Activated naive CD4-positive, alpha-beta T cell treated with anti-CD3 and anti-CD28 coated beads, Interleukin-2, amount 50 U/mL, for 72 hours (primary cell): ENCODE measurements at regions not wholly inside any gene's neighbourhood (a gene's known extent, or its start where the extent isn't known, plus 50 kb on each side); places are given as distances from the start of the nearest gene placed in this dataset.
A peak's percentile ranks its signal among the peaks of the same experiment; 100 is the strongest.
"Not testable (repeated sequence)": the region's sequence is repeated elsewhere in the genome, so short reads cannot be mapped to it uniquely, and the experiment has no call there.

Source experiments
- ATAC-seq, 2 donors: fragments of 150-1000 bp; cut with Tn5 transposase; 2 replicates each; pipeline ENCODE4 v1.10.0; 2021; ENCODE audit warnings: mild to moderate bottlenecking in 2 of 2, moderate library complexity in 2 of 2
- DNase-seq, 2 donors: peaks; one replicate each; pipeline ENCODE4 v3.0.0; 2021 to 2022; ENCODE audit warnings: low spot score in 2 of 2
- H3K27ac Mint-ChIP-seq, 2 donors: one replicate each; pipeline ENCODE4 v1.8.0; 2022; ENCODE audit warnings: mild to moderate bottlenecking in 2 of 2, mixed read lengths in 2 of 2
- H3K36me3 Mint-ChIP-seq, 2 donors: one replicate each; pipeline ENCODE4 v1.8.0; 2022; ENCODE audit warnings: mixed read lengths in 2 of 2
- H3K9me3 Mint-ChIP-seq, 2 donors: one replicate each; pipeline ENCODE4 v1.8.0; 2022; ENCODE audit warnings: mixed read lengths in 2 of 2

DNA sequence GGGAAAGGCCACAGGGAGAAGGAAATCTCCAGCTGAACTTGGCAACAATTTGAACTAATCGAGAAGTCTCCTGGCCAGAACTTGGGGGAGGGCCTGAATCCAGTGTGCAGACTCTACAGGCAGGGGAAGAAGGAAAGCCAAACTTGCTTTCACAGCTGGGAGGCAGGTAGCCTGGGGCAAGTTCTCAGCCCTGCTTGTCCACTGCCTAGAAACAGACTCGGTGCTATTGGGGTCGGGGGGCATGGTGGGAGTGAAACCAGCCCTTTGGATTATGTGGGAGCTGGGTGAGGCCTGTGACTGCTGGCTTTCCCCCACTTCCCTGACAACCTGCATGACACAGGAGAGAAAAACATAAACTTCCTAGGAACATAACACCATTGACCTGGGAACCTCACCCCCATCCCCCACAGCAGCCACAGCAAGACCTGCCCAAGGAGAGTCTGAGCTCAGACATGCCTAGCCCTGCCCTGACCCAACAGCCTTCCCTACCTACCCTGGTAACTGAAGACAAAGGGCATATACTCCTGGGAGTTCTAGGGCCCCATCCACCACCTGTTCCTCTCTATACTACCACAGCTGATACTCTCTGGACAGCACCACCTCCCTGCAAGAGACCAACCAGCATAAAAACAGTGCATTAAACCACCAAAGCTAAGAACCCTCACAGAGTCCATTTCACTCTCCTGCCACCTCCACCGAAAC, 103.7 kb upstream of the MNS1 start:
- Mint-ChIP-seq H3K9me3 (peaks cover 2 to 9% of the 10 kb centered on the region in 2 donors), H3K27ac (no peak overlapping the region), H3K36me3 (no peaks in the 10 kb centered on the region)
- DNase-seq (no peak), ATAC-seq (no peak)

GRCh38 chr15:56557415-56557814, 92.5 kb upstream of the MNS1 start:
- peaks cover 14 to 15% of the 10 kb centered on the region in 2 donors for H3K9me3 Mint-ChIP-seq
- no peak overlapping the region for H3K27ac Mint-ChIP-seq
- ATAC-seq (no peak), DNase-seq (no peak)
- H3K36me3 Mint-ChIP-seq = peaks cover 0 to 22% of the 10 kb centered on the region in 2 donors

DNA sequence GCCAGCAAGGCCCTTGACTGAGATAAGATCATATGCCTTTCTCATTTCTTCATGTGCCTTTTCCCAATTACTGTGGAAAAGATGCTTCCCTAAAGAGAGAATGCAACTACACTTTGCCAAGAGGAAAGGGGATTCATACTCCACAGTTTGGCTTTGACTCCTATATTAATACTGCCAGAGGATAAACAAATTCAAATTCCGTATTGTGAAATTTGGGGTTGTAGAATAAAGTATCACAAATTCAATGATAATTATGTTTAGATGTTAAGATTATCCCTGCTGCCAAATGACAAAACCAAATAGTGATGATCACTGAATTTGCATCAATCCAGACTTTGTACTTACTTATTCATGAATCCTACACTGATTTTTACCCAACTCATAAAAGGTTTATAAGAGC, 88.5 kb upstream of the MNS1 start:
- DNase-seq (no peak), ATAC-seq (no peak)
- Mint-ChIP-seq H3K27ac (no peak overlapping the region), H3K9me3 (peaks cover 14 to 15% of the 10 kb centered on the region in 2 donors), H3K36me3 (peaks cover 0 to 9% of the 10 kb centered on the region in 2 donors)

DNA sequence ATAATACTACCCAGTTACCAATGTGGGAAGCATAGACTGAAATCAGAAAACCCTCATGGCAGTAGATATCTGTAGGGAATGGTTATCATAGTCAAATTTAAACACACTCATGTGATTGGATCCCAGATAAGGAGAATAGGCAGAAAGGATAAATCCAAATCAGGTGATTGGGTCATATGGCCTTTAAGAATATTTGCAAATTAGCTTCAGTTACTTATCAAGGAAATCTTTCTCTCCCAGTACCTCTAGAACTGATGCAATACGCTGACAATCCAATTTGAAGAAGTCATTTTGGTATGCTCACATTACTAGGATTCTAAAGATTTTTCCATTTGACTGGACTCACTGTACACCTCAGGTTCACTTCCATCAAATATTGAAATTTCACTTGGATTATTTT, 87.7 kb upstream of the MNS1 start:
- ATAC-seq (no peak), DNase-seq (no peak)
- H3K27ac Mint-ChIP-seq = no peak overlapping the region
- H3K9me3 Mint-ChIP-seq = peaks cover 10 to 15% of the 10 kb centered on the region in 2 donors
- peaks cover 0 to 2% of the 10 kb centered on the region in 2 donors for H3K36me3 Mint-ChIP-seq

DNA sequence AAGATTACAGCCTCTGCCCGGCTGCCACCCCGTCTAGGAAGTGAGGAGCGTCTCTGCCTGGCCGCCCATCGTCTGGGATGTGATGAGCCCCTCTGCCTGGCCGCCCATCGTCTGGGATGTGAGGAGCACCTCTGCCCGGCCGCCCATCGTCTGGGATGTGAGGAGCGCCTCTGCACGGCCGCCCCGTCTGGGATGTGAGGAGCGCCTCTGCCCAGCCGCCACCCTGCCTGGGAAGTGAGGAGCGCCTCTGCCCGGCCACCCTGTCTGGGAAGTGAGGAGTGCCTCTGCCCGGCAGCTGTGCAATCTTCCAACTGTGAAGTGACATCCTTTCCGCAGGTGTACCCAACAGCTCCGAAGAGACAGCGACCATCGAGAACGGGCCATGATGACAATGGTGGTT, 75.6 kb upstream of the MNS1 start:
- not testable (repeated sequence) for ATAC-seq, H3K27ac Mint-ChIP-seq, DNase-seq, H3K36me3 Mint-ChIP-seq
- H3K9me3 Mint-ChIP-seq = peaks cover 10 to 18% of the 10 kb centered on the region in 2 donors

- not testable (repeated sequence) for ATAC-seq
Measured at GRCh38 chr15:56540157-56540556, 75.2 kb upstream of the MNS1 start.

DNA sequence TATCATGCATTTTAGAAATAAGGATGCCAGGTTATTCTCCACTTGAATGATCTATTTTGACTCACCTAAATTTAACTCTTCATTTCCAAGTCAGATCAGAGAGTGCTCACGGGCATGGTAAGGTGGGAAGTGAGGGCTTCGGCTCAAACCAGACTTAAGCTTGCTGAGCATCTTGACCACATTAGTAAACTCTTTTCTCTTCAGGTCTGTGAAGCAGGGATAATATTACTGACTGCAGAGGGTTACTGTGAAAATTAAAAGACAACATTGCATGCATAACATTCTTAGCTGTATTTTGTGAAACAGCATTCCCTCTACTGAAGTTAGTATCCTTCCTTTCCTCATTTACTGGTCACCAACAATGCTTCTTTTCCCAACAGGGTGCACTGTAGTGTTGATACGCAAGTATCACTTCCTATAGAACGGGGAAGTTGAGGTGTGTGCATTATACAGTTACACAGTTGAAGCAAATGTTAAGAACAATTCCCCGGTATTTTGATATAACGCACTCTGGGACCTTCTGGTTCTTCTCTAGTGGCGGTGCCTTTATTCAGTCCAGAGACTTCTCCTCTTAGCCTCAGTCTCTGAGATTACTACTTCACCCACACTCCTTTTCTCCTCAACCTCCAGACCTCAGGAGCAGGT, 74.1 kb upstream of the MNS1 start:
- no peak for DNase-seq
- no peak for ATAC-seq
- peaks cover 2 to 14% of the 10 kb centered on the region in 2 donors for H3K9me3 Mint-ChIP-seq
- H3K36me3 Mint-ChIP-seq = no peaks in the 10 kb centered on the region
- no peak overlapping the region for H3K27ac Mint-ChIP-seq

More at GRCh38 chr15:56540157-56540556, 75.2 kb upstream of the MNS1 start:
- not testable (repeated sequence) for DNase-seq, H3K27ac Mint-ChIP-seq, H3K36me3 Mint-ChIP-seq
- H3K9me3 Mint-ChIP-seq = peaks cover 10 to 18% of the 10 kb centered on the region in 2 donors

GRCh38 chr15:56537881-56538280, 72.9 kb upstream of the MNS1 start:
- Mint-ChIP-seq H3K27ac (no peak overlapping the region), H3K36me3 (no peaks in the 10 kb centered on the region), H3K9me3 (peaks cover 0 to 6% of the 10 kb centered on the region in 2 donors)
- ATAC-seq (peak; percentile 33 to 76), DNase-seq (peak in 1 of 2 donors; percentile 8)

GRCh38 chr15:56534728-56535127, 69.8 kb upstream of the MNS1 start:
- ATAC-seq (no peak), DNase-seq (no peak)
- no peak overlapping the region for H3K27ac Mint-ChIP-seq
- H3K9me3 Mint-ChIP-seq = peaks cover 0 to 4% of the 10 kb centered on the region in 2 donors
- no peaks in the 10 kb centered on the region for H3K36me3 Mint-ChIP-seq

DNA sequence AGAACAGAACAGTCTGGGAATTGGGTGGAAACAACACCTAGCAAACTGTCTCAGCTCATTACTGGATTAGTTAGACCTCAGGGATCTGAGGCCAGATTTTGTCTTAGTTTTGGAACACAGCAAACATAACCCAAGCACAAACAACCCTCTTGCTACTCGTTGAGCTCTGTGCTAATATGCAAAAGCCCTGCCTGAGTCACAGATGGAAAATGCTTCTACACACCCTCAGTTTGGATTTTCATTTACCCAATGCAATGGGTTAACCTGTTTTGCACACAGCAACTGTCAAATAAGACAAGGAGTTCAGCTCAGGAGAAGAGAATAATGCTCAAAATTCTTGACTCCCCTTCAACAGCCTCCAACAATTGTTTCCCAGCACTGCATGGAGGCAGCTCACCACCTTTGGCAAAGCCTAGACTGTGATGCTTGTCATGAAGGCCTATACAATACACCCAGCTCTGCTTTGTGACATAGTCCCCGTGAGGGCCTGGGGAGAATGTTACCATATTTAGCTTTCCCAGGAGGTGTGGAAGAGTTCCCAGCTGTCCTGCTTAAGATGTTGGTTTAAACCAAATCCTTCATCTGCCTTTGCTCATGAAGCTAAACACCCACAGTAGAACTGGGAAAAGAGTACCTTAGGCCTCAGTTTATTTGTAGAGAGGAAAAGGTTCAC, 68.9 kb upstream of the MNS1 start:
- Mint-ChIP-seq H3K9me3 (no peaks in the 10 kb centered on the region), H3K36me3 (no peaks in the 10 kb centered on the region), H3K27ac (no peak overlapping the region)
- ATAC-seq (no peak), DNase-seq (no peak)

- Mint-ChIP-seq H3K9me3 (no peaks in the 10 kb centered on the region), H3K36me3 (no peaks in the 10 kb centered on the region), H3K27ac (no peak overlapping the region)
- ATAC-seq (no peak), DNase-seq (no peak)
Measured at GRCh38 chr15:56532721-56533460, 68.0 kb upstream of the MNS1 start.

- ATAC-seq = no peak
- Mint-ChIP-seq H3K9me3 (no peaks in the 10 kb centered on the region), H3K36me3 (no peaks in the 10 kb centered on the region), H3K27ac (no peak overlapping the region)
- DNase-seq = no peak
Measured at GRCh38 chr15:56530157-56530556, 65.2 kb upstream of the MNS1 start.

- Mint-ChIP-seq H3K27ac (no peak overlapping the region), H3K9me3 (no peaks in the 10 kb centered on the region), H3K36me3 (no peaks in the 10 kb centered on the region)
- DNase-seq = no peak
- no peak for ATAC-seq
Measured at GRCh38 chr15:56528136-56528535, 63.2 kb upstream of the MNS1 start.

GRCh38 chr15:56524915-56525314, 60.0 kb upstream of the MNS1 start:
- H3K27ac Mint-ChIP-seq = no peak overlapping the region
- DNase-seq = no peak
- no peaks in the 10 kb centered on the region for H3K36me3 Mint-ChIP-seq
- peaks cover 0 to 5% of the 10 kb centered on the region in 2 donors for H3K9me3 Mint-ChIP-seq
- ATAC-seq = no peak

GRCh38 chr15:56523521-56523920, 58.6 kb upstream of the MNS1 start:
- no peak for ATAC-seq
- H3K9me3 Mint-ChIP-seq = peaks cover 5% of the 10 kb centered on the region in 2 donors
- H3K27ac Mint-ChIP-seq = no peak overlapping the region
- DNase-seq = no peak
- peaks cover 0 to 8% of the 10 kb centered on the region in 2 donors for H3K36me3 Mint-ChIP-seq

DNA sequence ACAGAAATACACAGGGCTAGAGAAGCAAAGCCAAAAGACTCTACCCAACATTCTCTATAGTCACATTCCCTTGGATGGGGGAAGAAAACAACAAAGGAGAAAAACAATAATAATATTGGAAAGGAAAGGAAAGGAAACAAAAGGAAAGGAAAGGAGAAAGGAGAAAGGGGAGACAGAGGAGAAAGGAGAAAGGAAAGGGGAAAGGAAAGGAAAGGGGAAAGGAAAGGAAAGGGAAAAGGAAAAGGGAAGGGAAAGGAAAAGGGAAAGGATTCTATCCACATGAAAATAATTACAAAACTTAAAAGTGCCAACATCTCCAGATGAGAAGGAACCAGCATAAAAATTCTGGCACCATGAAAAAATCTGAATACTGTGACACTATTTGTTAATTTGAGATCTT, 54.1 kb upstream of the MNS1 start:
- Mint-ChIP-seq H3K27ac (no peak overlapping the region), H3K36me3 (peaks cover 8 to 34% of the 10 kb centered on the region in 2 donors), H3K9me3 (peaks cover 16 to 23% of the 10 kb centered on the region in 2 donors)
- no peak for ATAC-seq
- DNase-seq = no peak
